ENCODE measurements at regions not wholly inside any gene's neighbourhood (a gene's known extent, or its start where the extent isn't known, plus 50 kb on each side); places are given as distances from the start of the nearest gene placed in this dataset.

- TF ChIP-seq RCOR1 (IDR thresholded peaks at IDR 0.05; ENCODE audit: borderline replicate concordance in 1 of 2, low read depth in 2 of 2, low read length in 2 of 2) (peak in 1 of 2 experiments; percentile 71; a peak in 2 of 4 replicates), EP300 (IDR thresholded peaks at IDR 0.05; ENCODE audit: low read length) (peak; percentile 86), TEAD4 (IDR thresholded peaks at IDR 0.05; ENCODE audit: low read length) (peak; percentile 85), TEAD4 (CRISPR knock-in tag; IDR thresholded peaks at IDR 0.05; ENCODE audit: borderline replicate concordance) (no peak), NCOA6 (IDR thresholded peaks at IDR 0.05) (no peak), BACH1 (tag; IDR thresholded peaks at IDR 0.05) (no peak), ETV5 (CRISPR knock-in tag; IDR thresholded peaks at IDR 0.05; ENCODE audit: low read depth) (no peak), GABPB2 (CRISPR knock-in tag; conservative IDR thresholded peaks at IDR 0.05) (no peak), CHAMP1 (IDR thresholded peaks at IDR 0.05) (peak; percentile 72), CBX5 (IDR thresholded peaks at IDR 0.05; ENCODE audit: borderline replicate concordance, low read depth) (0 out of 2 replicates have a peak, but pooled peaks have one; percentile 49), TBL1XR1 (IDR thresholded peaks at IDR 0.05; ENCODE audit: low read length in 2 of 2) (peak in 1 of 2 experiments; percentile 55; a peak in 1 of 4 replicates), CHD7 (IDR thresholded peaks at IDR 0.05; ENCODE audit: low read depth, low read length) (no peak), ZNF584 (CRISPR knock-in tag; IDR thresholded peaks at IDR 0.05; ENCODE audit: low read depth) (no peak), THRB (CRISPR knock-in tag; conservative IDR thresholded peaks at IDR 0.05) (no peak), TAF15 (IDR thresholded peaks at IDR 0.05; ENCODE audit: low read depth, low read length) (no peak)
Measured at GRCh38 chr20:22914291-22914690, 120.8 kb upstream of the SSTR4 start (continued).

All from K562 (cell line).